CD4-positive, alpha-beta T cell treated with Interferon alpha-2 for 1 hour (primary cell): ENCODE measurements at regions not wholly inside any gene's neighbourhood (a gene's known extent, or its start where the extent isn't known, plus 50 kb on each side); places are given as distances from the start of the nearest gene placed in this dataset.
A peak's percentile ranks its signal among the peaks of the same experiment; 100 is the strongest.
"Not testable (repeated sequence)": the region's sequence is repeated elsewhere in the genome, so short reads cannot be mapped to it uniquely, and the experiment has no call there.

Experiments
- DNase-seq, 2 donors: peaks; one replicate each; pipeline ENCODE4 v3.0.0-alpha.2; 2020 to 2022

- not testable (repeated sequence) for DNase-seq
Measured at GRCh38 chr7:6882321-6882721, 56.2 kb upstream of the CCZ1B start.

GRCh38 chr7:6883756-6884155 is 57.7 kb upstream of the CCZ1B start:
- not testable (repeated sequence) for DNase-seq

- DNase-seq, result no peak
Measured at GRCh38 chr7:6886198-6886597, 60.1 kb upstream of the CCZ1B start.

- not testable (repeated sequence) for DNase-seq
Measured at GRCh38 chr7:6888267-6889045, 62.4 kb upstream of the CCZ1B start.

GRCh38 chr7:6889252-6889812 is 63.3 kb upstream of the CCZ1B start:
- DNase-seq, result no peak

- not testable (repeated sequence) for DNase-seq
Measured at GRCh38 chr7:6902097-6902518, 76.0 kb upstream of the CCZ1B start.

- not testable (repeated sequence) for DNase-seq
Measured at GRCh38 chr7:6903289-6903688, 77.2 kb upstream of the CCZ1B start.

GRCh38 chr7:6903792-6904191 is 77.7 kb upstream of the CCZ1B start:
- DNase-seq, result not testable (repeated sequence)

GRCh38 chr7:6917258-6917657 is 91.2 kb upstream of the CCZ1B start:
- DNase-seq, result no peak

- DNase-seq, result not testable (repeated sequence)
Measured at GRCh38 chr7:6919169-6919568, 93.1 kb upstream of the CCZ1B start.

GRCh38 chr7:6924523-6924922 is 98.4 kb upstream of the CCZ1B start:
- not testable (repeated sequence) for DNase-seq

GRCh38 chr7:6926193-6927174 is 100.4 kb upstream of the CCZ1B start:
- DNase-seq, result not testable (repeated sequence)

GRCh38 chr7:6927643-6928042 is 101.6 kb upstream of the CCZ1B start:
- not testable (repeated sequence) for DNase-seq

- not testable (repeated sequence) for DNase-seq
Measured at GRCh38 chr7:6929588-6929987, 103.5 kb upstream of the CCZ1B start.

- DNase-seq, result not testable (repeated sequence)
Measured at GRCh38 chr7:6930081-6930635, 104.1 kb upstream of the CCZ1B start.

GRCh38 chr7:6930787-6931186 is 104.7 kb upstream of the CCZ1B start:
- peak in 1 of 2 donors; percentile 49 for DNase-seq

GRCh38 chr7:6931456-6931855 is 105.4 kb upstream of the CCZ1B start:
- not testable (repeated sequence) for DNase-seq

GRCh38 chr7:6933954-6934632 is 108.0 kb upstream of the CCZ1B start:
- DNase-seq, result not testable (repeated sequence)

GRCh38 chr7:6934981-6935380 is 108.9 kb upstream of the CCZ1B start:
- DNase-seq, result no peak

GRCh38 chr7:6936626-6937025 is 110.6 kb upstream of the CCZ1B start:
- not testable (repeated sequence) for DNase-seq

- DNase-seq, result not testable (repeated sequence)
Measured at GRCh38 chr7:6937746-6938145, 111.7 kb upstream of the CCZ1B start.

GRCh38 chr7:6938284-6938683 is 112.2 kb upstream of the CCZ1B start:
- peak in 1 of 2 donors; percentile 19 for DNase-seq
